ENCODE measurements at regions not wholly inside any gene's neighbourhood (a gene's known extent, or its start where the extent isn't known, plus 50 kb on each side); places are given as distances from the start of the nearest gene placed in this dataset.

DNA sequence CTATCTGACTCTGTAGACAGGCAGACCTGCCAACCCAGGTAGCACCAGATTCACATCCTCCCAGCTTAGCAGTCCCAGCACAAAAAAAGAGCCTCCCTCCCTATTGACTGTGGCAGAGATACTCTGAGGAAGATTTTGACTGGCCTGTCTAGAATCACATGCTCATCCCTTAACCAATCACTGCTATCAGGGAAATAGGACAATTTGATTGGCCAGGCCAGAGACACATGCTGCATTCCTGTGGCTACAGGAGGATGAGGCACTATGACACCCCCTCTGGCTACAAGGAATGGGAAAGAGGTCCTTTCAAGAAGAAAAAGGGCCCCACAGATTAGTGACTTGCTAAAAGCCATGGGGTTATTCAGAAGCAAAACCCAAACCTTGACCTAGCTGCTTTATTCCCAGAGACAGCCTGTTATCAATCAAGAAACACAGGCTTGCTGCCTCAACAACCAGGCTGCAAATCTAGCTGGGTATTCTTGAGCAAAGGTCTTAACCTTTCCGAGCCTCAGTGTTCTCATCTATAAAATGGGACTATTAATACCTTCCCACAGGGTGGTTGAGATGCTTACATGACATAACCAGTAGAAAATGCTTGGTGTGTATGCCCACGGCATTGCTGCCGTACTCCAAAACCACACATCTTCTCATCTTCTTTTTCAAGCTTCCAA lies 147.6 kb downstream of the BCOR start:
- no peak for DNase-seq

DNA sequence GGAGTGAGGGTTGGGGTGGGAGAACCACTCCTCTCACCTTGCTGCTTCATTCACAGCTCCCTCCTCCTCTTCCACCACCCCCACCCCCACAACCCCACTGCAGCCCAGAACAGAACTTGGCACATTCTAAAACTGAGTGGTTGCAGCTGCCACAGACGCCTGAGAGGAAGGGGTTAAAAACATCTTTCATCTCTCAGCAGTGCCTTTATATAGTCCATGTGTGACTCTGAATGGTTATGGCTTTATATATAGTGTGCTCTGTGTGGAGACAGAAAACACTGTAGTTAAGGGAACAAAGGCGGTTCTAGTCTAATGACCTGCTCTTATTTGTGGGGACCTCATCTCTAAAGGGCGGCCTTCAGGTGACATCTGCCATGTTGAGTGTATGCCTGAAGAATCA lies 144.8 kb downstream of the BCOR start:
- no peak for DNase-seq

GRCh38 chrX:39953879-39954278 lies 143.9 kb downstream of the BCOR start:
- no peak for DNase-seq

DNA sequence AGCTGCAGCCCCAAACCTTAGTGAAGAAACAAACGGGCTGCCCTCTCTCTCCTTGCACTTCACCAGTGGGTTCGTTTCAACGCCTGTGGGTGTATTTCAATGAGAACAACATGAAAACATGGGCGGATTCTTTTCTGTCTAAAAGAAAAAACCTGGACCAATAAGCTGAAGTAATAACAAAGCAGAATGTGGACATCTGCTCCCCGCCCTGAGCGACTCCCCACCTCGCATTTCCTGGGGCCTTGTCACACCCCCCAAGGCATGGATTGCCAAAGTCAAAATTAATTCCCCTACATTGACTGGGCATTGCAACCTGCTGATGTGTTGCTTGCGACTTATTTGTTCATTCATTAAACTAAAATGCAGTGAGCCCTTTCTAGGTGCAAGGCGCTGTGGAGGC lies 142.9 kb downstream of the BCOR start:
- no peak for DNase-seq

- DNase-seq, result no peak
Measured at GRCh38 chrX:39955625-39956024, 142.1 kb downstream of the BCOR start.

DNA sequence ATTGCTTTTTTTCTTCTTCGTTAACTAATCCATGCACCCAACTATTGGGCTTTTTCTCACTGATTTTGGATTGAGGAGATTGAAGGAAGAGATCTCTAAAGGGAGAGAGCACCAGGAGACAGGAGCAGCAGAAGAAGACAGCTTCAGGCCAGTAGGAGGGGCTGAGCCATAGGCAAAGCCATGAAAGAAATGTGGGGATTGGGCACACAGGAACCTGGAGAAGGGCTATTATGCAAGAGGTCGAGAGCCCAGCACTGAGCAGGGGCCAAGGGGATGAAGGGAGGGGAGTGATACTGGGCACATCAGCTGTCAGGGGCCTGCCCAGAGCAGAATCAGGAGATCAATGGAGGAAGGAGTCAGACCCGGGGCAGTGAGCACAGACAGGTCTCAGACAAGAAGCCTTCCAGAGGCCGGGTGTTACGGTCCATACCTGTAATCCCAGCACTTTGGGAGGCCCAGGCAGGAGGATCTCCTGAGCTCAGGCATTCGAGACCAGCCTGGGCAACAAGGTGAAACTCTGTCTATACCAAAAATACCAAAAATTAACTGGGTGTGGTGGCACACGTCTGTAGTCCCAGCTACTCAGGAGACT lies 140.9 kb downstream of the BCOR start:
- DNase-seq, result no peak

- no peak for DNase-seq
Measured at GRCh38 chrX:39957816-39958566, 139.8 kb downstream of the BCOR start.

- DNase-seq, result no peak
Measured at GRCh38 chrX:39958850-39959249, 138.9 kb downstream of the BCOR start.

DNA sequence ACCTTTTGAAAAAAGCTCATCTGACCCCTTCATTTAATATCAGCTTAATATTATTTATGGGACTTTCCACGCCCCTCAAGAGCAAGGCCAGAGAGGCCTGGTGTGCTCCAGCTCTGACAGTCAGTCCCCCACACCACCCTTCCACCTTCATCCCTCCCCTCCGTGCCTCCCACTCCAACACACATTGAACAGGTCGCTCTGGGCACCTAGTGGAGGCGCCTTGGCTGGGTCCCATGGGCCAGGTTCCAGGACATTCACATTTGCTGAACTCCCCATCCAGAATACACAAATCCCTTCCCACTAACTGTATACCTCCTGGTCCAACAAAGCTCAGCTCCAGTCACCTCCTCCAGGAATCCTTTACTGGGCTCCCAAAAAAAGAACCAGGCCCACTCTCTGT lies 137.5 kb downstream of the BCOR start:
- no peak for DNase-seq

DNA sequence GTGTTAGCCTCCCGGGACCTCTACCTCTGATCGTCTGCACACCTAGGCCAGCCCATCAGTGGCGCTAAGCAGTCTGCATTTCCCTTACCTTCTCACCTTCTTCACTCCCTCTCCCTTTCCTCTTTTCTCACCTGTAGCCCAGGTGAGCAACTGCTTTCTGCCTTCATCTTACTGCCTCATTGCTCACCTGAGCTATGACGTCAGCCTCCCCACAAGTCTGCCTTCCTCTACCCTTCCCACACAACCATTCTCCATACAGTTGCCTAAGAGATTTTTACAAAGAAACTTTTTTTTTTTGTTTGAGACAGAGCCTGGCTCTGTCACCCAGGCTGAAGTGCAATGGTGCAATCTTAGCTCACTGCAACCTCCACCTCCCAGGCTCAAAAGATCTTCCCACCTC lies 136.3 kb downstream of the BCOR start:
- DNase-seq, result no peak

- no peak for DNase-seq
Measured at GRCh38 chrX:39965051-39965573, 132.6 kb downstream of the BCOR start.

DNA sequence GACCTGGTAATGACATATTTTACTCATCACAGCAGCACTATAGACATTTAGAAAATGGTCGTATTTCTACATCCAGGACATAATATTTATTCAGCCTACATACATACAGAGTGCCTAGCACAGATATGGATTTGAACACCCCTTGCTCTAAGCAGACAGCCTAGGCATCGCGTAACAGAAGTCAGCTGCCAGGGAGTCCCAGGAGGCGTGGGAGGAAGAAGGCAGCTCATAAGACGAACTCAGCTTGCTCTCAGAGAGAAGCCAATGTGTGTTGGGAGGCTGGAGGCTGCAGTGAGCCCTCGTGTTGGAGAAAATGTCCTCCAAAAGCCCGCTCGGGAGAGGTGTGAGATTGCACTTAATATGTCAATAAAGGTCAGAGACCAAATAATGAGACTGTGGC lies 131.6 kb downstream of the BCOR start:
- no peak for DNase-seq

- no peak for DNase-seq
Measured at GRCh38 chrX:39967348-39967747, 130.4 kb downstream of the BCOR start.

- peak; percentile 1 for DNase-seq
Measured at GRCh38 chrX:39969099-39969818, 128.5 kb downstream of the BCOR start.

GRCh38 chrX:39969819-39970504 lies 127.8 kb downstream of the BCOR start:
- no peak for DNase-seq

DNA sequence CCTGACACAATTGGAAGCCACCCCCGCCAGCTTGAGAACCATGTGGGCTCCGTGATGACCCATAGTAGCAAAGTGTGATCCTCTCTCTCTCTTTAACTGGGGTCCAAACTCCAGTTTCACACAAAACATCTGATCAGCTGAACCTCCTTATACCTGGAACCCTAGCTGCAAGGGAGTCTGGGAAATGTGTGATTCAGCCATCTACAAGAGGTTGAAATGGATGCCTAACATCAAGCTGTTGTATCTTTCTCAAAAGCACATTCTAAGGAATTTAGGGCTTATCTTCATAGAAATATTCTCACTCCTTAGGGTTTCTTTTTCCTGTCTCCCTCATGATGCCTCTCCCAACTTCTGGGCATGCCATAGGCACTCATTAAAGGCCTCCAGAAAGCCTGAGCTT lies 126.0 kb downstream of the BCOR start:
- no peak for DNase-seq

DNA sequence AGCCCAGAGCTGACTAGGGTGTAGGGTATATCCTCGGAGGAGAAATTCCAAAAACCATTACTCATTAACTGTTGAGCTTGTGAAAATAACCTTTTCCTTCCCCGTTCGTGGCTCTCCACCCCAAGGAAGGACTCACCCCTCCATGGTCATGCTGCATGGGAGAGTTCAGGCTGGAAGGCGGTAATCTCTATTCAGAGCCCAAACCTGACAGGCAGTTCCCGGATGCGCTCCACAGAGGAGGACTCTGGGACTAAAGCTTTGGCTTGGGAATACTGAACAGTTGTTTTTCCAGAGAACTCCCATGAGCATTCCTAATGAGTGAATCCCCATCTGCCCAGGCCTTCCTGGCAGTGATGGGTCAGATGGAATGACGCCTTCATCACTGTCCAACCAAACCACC lies 125.4 kb downstream of the BCOR start:
- no peak for DNase-seq

DNA sequence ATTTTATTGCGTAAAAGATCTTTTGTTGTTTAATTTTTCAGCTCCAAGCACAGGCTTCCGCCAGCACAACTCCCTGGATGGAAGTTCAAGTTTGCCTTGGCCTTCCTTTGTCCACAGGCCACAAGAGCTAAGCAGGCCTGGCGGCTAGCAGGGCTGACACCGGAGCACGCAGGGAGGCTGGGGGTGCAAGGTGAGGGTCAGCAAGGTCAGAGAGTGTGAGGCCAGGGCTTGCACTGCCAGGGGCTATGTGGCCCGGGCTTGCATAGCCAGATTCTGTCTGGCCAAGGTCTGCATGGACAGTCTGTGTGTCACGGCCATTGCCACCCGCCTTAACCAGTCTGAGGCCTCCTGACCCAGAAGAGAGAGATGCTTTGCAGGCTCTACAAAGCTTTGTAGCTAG lies 123.9 kb downstream of the BCOR start:
- no peak for DNase-seq

DNA sequence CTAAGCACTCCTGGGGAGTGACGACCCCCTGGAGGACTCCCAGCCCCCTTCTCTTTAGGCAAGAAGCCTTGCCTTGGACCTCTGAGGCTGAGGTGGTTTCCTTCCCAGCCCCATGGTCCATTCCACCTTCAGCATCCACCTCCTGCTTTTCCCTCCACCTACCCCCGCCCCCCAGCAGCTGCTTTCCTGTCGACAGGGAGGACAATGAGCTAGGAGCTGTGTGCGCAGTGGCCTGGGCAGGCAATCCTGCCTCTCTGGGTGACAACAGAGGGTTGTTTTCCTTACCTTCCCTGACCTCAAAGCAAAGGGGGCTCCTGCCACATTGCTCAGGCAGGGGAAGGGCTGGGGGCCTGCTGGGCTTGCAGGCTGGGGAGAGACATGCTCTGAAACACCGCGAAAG lies 123.5 kb downstream of the BCOR start:
- DNase-seq, result no peak

- DNase-seq, result no peak
Measured at GRCh38 chrX:39975101-39975925, 122.4 kb downstream of the BCOR start.

DNA sequence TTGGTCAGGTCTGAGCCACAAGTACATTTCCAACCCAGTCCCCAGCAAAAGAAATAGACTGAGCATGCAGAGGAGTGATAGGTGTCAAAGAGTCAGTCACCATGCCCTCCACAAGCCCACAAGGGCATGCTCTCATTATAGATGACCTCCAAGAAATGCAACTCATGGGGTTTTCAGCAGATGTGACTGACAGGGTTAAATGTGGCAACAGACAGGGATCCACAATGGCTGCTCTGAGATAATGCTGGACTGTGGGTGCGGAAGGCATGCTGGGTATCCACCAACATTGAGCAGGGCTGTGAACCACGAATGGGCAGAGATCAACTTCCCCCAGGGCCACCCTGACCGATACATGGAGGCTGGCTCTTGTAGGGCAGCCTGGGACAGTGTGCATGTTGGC lies 115.8 kb downstream of the BCOR start:
- no peak for DNase-seq

DNA sequence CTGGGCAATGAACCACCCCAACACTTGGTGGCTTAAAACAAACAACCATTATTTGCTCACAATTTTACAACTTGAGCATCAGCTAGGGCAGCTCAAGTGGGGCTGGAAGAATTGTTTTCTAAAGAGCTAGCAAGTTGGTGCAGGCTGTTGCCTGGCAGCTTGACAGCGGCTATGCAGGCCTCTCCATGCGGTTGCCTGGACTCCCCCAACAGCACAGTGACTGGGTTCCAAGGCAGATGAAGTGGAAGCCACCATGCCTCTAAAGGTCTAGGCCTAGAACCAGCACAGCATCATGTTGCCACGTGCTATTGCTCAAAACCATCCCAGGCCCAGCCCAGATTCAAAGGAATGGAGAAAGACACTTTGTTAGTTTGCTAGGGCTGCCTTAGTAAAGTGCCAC lies 114.8 kb downstream of the BCOR start:
- DNase-seq, result no peak

Data from activated naive CD4-positive, alpha-beta T cell treated with Interleukin-2 at 50 U/mL for 16 hours (primary cell).